Dermis microvascular lymphatic vessel endothelial cell (primary cell): ENCODE measurements at regions not wholly inside any gene's neighbourhood (a gene's known extent, or its start where the extent isn't known, plus 50 kb on each side); places are given as distances from the start of the nearest gene placed in this dataset.
"Not testable (repeated sequence)": the region's sequence is repeated elsewhere in the genome, so short reads cannot be mapped to it uniquely, and the experiment has no call there.

Experiments
- DNase-seq, 2 donors: peaks; one replicate each; pipeline versions ENCODE4 v3.0.0 to v3.0.0-alpha.2; 2010; ENCODE audit warnings: low read depth in 2 of 2

- DNase-seq = no peak
Observed at GRCh38 chr2:34578641-34579040, 979.5 kb upstream of the FAM98A start.

DNA sequence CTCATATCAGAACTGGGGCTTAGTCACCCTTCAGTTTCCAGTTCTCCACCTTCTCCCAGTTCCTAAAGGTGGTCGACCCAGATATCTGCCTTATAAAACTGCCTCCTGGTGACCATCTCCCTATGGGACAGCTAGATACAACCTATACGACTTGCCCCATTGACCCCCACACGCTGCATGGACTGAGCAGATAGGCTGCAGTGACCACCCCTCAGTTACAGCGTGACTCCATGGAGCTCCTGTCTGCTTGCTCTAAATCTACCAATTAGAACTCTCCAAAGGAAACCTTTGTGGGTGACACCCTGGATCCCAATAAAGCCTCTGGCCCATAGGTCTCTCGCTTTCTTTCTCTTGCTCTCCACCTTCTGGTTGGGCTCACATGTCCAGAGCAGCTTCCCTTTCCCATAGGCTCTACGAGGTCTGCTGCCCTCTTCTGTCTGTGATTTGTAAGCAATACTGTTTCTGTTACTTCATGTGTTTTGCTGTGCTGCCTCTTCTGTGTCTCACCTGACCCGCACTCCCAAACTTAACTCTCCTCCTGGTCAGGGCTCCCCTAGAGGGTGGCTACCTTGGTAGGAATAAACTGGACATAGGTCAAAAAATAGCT lies 971.3 kb upstream of the FAM98A start:
- DNase-seq = peak in 1 of 2 donors; percentile 2

DNA sequence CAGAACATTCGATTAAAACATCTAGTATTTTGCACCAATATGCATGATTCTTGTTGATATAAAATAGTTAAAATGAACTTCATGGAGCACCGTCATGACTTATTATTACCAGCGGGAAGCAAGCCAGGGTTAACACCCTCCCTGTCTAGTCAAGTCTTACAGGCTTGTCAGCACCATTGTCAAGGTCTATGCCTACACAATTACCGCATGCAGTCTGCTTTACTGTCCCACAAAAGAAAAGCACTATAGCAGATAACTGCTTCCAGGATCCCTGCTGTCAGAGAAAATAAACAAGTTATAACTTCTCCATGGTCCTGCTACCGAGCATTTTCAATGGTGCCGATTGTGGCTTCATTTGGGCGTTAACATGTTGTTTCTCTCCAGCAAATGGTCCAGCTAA lies 968.0 kb upstream of the FAM98A start:
- DNase-seq = no peak

GRCh38 chr2:34552337-34552736 lies 953.2 kb upstream of the FAM98A start:
- DNase-seq = no peak

GRCh38 chr2:34549710-34550345 lies 950.7 kb upstream of the FAM98A start:
- no peak for DNase-seq

DNA sequence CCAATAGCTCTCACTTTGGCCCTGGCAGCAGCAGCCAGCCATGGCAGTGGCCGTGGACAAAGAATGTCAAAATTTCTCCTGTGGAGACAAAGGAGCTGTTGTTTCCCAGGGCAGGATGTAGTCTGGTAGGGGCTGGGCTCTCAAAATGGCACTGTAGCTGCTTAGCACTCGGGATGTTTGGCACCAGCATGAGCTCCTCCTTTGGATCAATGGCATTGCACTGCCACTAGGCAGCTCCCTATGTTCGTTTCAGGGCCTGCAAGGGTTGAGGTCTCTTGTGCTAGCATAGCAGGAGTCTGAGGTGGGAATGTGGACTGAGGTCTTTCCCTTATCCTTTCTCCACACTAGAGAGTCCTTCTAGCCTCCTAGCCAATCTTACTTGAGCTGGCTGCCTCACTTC lies 948.8 kb upstream of the FAM98A start:
- DNase-seq = no peak

DNA sequence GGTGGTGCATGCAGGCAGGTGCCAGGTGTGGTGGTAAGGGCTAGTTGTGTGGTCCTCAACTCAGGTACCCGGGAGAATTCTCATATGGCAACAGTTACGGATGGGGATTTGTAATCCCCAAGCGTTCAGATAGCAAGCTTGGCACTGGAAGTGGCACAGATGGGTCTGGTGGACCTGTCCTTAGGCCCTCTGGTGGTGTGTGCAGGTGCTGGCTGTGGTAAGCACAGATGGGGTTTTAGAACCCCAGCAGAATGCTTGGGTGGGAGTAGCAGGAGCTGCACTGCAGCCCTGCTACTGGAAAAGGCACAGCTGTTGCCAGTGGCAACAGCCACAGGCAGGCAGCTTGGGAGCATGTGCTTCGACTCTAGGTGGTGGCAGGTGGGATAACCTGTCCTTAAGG lies 948.2 kb upstream of the FAM98A start:
- no peak for DNase-seq

DNA sequence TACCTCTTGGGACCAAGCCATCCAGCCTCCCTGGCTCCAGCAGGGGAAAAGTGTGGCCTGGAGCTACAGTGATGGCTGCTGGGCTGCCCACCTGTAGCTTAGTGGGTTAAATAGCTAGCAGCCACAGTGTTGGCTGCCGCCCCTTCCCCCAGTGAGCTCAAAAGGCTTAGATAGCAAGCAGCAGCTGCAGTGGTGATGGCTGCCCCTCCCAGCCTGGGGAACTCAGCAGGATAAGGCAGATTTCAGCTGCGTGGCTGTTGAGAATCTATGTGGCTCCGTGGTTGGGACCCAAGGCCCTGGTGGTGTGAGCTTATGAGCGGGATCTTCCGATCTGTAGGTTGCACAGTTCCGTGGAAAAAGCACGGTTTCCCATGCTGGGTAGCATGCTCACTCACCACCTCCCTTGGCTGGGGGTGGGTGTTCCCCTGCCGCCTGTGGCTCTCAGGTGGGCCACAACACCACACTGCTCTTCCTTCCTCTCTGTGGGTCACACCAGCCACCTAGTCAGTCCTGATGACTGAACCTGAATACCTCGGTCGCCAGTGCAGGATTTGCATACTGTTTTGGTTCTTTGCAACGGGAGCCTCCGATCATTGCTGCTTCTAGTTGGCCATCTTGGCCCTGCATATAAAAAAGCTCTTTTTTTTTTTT lies 946.5 kb upstream of the FAM98A start:
- no peak for DNase-seq

DNA sequence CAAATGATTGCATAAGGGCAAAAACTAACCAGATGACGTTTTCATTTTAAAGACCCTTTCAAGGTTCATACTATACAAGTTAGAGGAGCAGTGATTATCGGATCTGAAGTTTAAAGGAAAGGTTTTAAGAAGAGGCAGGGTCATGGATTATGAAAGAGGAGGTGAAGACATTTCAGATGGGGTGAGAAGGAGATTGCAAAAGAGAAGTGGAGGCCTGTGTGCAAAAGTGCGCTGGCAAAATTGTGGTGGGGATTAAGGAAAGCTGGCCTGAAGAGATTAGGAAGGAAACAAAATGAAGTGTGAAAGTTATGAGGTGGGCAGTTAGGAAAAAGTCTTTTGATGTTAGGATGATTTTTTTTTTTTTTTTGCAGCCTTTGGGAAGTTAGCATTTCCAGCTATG lies 935.7 kb upstream of the FAM98A start:
- DNase-seq = no peak

- DNase-seq = no peak
Observed at GRCh38 chr2:34534341-34534740, 935.2 kb upstream of the FAM98A start.

GRCh38 chr2:34533585-34534183 lies 934.6 kb upstream of the FAM98A start:
- no peak for DNase-seq

DNA sequence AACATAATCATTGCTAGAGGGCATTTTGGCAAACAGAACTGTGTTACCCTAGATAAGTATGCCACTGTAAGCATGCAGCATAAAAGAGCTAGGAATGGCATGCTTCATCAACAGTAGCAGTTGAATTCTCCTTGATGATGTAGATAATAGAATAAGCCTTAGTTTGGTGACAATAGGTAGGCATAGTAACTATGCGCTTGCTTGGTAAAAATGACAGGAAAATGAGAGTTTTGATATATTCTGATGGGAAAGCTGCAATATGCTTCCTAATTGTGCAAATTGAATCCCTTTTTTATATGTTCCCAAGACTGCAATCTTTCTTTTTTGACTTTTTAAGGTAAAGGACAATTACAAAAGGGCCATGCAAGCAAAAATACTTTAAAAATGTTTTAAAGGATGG lies 930.9 kb upstream of the FAM98A start:
- DNase-seq = no peak

GRCh38 chr2:34523958-34524514 lies 924.9 kb upstream of the FAM98A start:
- no peak for DNase-seq

- no peak for DNase-seq
Observed at GRCh38 chr2:34519659-34520058, 920.6 kb upstream of the FAM98A start.

DNA sequence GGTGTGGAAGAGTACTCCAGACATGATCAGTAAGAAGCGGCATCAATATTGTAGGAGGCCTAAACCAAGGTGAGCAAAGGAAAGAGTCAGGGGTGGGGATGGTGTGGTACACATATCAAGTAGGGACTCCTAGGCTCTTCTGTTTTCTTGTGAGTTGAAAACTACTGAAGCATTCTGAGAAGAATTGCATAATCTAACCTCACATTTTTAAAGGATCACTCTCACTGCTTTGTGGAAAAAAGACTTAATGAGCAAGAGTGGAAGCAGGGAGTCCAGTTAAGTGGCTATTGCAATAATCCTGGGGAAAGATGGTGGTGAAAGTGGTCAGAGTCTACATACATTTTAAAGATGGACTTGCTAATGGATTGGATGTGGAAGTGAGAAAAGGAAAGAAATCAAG lies 899.5 kb upstream of the FAM98A start:
- no peak for DNase-seq

DNA sequence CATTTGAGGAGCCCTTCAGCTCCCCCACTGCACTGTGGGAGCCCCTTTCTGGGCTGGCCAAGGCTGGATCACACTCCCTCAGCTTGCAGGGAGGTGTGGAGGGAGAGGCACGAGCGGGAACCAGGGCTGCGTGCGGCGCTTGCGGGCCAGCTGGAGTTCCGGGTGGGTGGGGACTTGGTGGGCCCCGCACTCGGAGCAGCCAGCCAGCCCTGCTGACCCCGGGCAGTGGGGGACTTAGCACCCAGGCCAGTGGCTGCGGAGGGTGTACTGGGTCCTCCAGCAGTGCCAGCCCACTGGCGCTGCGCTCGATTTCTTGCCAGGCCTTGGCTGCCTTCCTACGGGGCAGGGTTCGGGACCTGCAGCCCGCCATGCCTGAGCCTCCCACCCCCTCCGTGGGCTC lies 895.1 kb upstream of the FAM98A start:
- DNase-seq = not testable (repeated sequence)

GRCh38 chr2:34492561-34493455 lies 893.7 kb upstream of the FAM98A start:
- no peak for DNase-seq

DNA sequence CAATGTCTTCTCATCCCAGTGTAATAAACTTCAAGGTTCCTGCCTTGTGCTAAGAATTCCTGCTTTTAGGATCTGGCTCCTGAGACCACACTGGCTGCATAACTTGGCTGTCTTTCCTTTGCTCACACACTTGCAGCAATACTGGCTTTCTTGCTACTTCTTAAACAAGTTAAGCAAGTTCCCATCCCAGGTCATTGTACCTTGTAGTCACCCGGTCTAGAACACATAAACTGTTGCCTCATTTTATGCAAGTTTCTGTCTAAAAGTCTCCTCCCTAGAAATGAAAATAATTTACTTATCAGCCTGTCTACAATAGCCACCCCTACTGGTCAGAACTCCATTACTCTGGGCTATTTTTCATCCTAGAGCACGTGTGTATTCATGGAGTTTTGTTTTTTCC lies 887.9 kb upstream of the FAM98A start:
- DNase-seq = no peak

DNA sequence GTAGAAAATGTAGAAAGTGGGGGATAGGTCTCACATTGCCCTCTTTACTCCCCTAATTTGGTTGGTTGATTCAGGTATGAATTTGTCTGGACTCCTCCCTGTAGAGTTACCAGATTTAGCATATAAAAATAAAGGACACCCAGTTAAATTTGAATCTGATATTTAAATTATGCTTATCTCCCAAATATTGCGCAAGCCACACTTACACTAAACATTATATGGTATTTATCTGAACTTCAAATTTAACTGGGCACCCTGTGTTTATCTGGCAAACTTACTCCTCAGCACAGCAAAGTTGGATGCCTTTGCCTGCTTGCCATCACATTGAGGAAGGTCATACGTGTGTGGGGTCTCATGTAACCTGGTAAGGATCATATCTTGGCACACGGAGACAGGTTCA lies 882.4 kb upstream of the FAM98A start:
- no peak for DNase-seq

DNA sequence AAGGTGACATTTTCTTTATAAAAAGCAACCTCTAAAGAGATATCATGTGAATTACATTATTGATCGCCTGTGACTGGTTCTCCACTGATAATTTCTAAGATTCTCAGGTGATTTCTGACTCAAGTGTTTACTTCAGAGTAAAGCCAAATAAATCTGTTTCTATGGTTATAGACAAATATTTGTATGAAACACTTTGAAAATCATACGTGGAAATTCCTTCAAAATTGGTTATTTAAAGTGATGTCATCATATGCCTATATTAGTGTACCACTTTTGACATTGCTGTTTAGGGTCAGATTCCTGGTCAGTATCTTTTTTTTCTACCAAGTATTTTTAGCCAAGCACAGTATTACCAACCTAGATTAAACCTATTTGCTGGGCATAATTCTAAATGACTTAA lies 881.3 kb upstream of the FAM98A start:
- no peak for DNase-seq

GRCh38 chr2:34475156-34475555 lies 876.1 kb upstream of the FAM98A start:
- DNase-seq = no peak

DNA sequence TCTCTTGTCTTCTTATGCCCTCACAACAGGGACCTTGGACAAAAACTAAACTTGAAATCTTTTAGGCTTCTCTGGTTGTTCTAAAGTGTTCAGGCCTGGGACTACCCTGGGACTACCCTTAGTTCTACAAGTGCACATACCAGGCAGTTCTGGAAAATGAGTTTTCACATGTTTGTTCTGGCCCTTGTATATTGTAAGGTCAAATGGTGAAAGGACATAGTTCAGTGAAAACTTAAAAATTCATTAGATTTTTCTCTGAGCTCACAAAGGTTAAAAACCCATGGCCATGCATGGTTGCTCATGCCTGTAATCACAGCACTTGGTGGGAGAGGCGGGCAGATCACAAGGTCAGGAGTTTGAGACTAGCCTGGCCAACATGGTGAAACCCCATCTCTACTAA lies 875.5 kb upstream of the FAM98A start:
- no peak for DNase-seq
